H1 (cell line): ENCODE measurements at regions not wholly inside any gene's neighbourhood (a gene's known extent, or its start where the extent isn't known, plus 50 kb on each side); places are given as distances from the start of the nearest gene placed in this dataset.

Experiments
- CTCF ChIA-PET: fragments of 300-600 bp; sonication (Branson Sonifier 250); formaldehyde crosslinking; loops from one replicate; lab custom pipeline; 2021; ENCODE audit not compliant: partially characterized antibody; lab: Charles Lee
- POLR2A ChIA-PET: fragments of 300-600 bp; sonication (Branson Sonifier 250); formaldehyde crosslinking; loops from one replicate; lab custom pipeline; 2021; ENCODE audit warnings: inconsistent platforms; ENCODE audit not compliant: partially characterized antibody; lab: Charles Lee
- DNase-seq, 2 experiments: peaks; one replicate each; pipeline versions ENCODE4 v3.0.0 to v3.0.0-alpha.2; 2010 to 2022; ENCODE audit warnings: low spot score in 2 of 2, low read depth in 1 of 2, mixed read lengths in 1 of 2
- FAIRE-seq: peaks from 2 replicates; lab custom pipeline; 2011; peaks lifted over from hg19 to GRCh38; lab: Jason Lieb, UNC
- H2AFZ ChIP-seq: 2 replicates; pipeline ENCODE4 v1.8.1; 2012; ENCODE audit warnings: low read length, inconsistent platforms
- H2AK5ac ChIP-seq: 2 replicates; pipeline ENCODE4 v1.6.1; 2013; ENCODE audit warnings: low read depth, low read length
- H2BK120ac ChIP-seq: replicated peaks from 2 replicates; pipeline ENCODE3; 2013; ENCODE audit warnings: low read depth, low read length, inconsistent platforms
- H2BK12ac ChIP-seq: 2 replicates; pipeline ENCODE4 v1.6.1; 2013; ENCODE audit warnings: low read depth, low read length
- H2BK15ac ChIP-seq: 2 replicates; pipeline ENCODE4 v1.6.1; 2013; ENCODE audit warnings: low read length
- H2BK20ac ChIP-seq: 2 replicates; pipeline ENCODE4 v1.6.1; 2013; ENCODE audit warnings: low read length
- H2BK5ac ChIP-seq: 2 replicates; pipeline ENCODE4 v1.6.1; 2013; ENCODE audit warnings: low read depth, low read length
- H3K14ac ChIP-seq: 2 replicates; pipeline ENCODE4 v1.6.1; 2013; ENCODE audit warnings: inconsistent platforms; ENCODE audit not compliant: insufficient read length
- H3K18ac ChIP-seq: 2 replicates; pipeline ENCODE4 v1.6.1; 2013; ENCODE audit warnings: low read length; ENCODE audit errors: extremely low read depth
- H3K23ac ChIP-seq: 2 replicates; pipeline ENCODE4 v1.6.1; 2013; ENCODE audit warnings: inconsistent platforms; ENCODE audit not compliant: insufficient read length
- H3K23me2 ChIP-seq: 2 replicates; pipeline ENCODE4 v1.6.1; 2013; ENCODE audit warnings: low read depth, low read length
- H3K27ac ChIP-seq: 2 replicates; pipeline ENCODE4 v1.6.1; 2011; ENCODE audit warnings: low read depth, low read length, inconsistent platforms
- H3K27me3 ChIP-seq, 4 experiments: replicated peaks in 1 of 4; 1 replicate in 1 of 4; 2 replicates in 3 of 4; pipeline versions ENCODE4 v1.6.1 to v1.8.1; 2011 to 2013; ENCODE audit warnings: low read length in 3 of 4, mild to moderate bottlenecking in 3 of 4, inconsistent platforms in 2 of 4, mixed read lengths in 2 of 4, moderate library complexity in 1 of 4; ENCODE audit not compliant: control insufficient read depth in 3 of 4, insufficient read depth in 3 of 4; ENCODE audit errors: extremely low read depth in 1 of 4
- H3K36me3 ChIP-seq, 4 experiments: 2 replicates each; pipeline versions ENCODE4 v1.6.1 to v1.8.1; 2011 to 2013; ENCODE audit warnings: mild to moderate bottlenecking in 4 of 4, low read length in 3 of 4, moderate library complexity in 2 of 4, control low read depth in 1 of 4, inconsistent platforms in 1 of 4; ENCODE audit not compliant: insufficient read depth in 4 of 4, control insufficient read depth in 2 of 4
- H3K4ac ChIP-seq: replicated peaks from 2 replicates; pipeline ENCODE3; 2013; ENCODE audit warnings: low read length, low read depth, mixed read lengths, inconsistent platforms; ENCODE audit not compliant: insufficient read length
- H3K4me1 ChIP-seq, 4 experiments: replicated peaks in 1 of 4; 1 replicate in 1 of 4; 2 replicates in 3 of 4; pipeline versions ENCODE4 v1.6.1 to v1.8.1; 2011 to 2013; ENCODE audit warnings: low read length in 3 of 4, inconsistent platforms in 2 of 4, mixed read lengths in 1 of 4; ENCODE audit not compliant: insufficient read depth in 4 of 4, control insufficient read depth in 3 of 4
- H3K4me2 ChIP-seq, 2 experiments: 2 replicates each; pipeline versions ENCODE4 v1.6.1 to v1.8.1; 2011 to 2013; ENCODE audit warnings: low read depth in 2 of 2, low read length in 2 of 2, control low read depth in 1 of 2, inconsistent platforms in 1 of 2, mild to moderate bottlenecking in 1 of 2; ENCODE audit not compliant: insufficient read depth in 1 of 2
- H3K4me3 ChIP-seq, 4 experiments: fragments of 200-600, 300-600 bp in 1 of 4; sonication (generic), shearing (Covaris generic), sonication (Bioruptor Twin) in 1 of 4; 2 replicates each; pipeline versions ENCODE4 v1.5.1 to v1.8.1; 2011 to 2016; ENCODE audit warnings: low read length in 4 of 4, low read depth in 3 of 4, control low read depth in 2 of 4, inconsistent platforms in 2 of 4, mild to moderate bottlenecking in 2 of 4, mixed read lengths in 1 of 4, moderate library complexity in 1 of 4; ENCODE audit not compliant: insufficient read depth in 2 of 4; ENCODE audit errors: extremely low read depth in 1 of 4
- H3K56ac ChIP-seq: replicated peaks from 2 replicates; pipeline ENCODE3; 2013; ENCODE audit warnings: low read depth, mild to moderate bottlenecking, mixed read lengths, low read length, inconsistent platforms; ENCODE audit not compliant: insufficient read length
- H3K79me1 ChIP-seq: 2 replicates; pipeline ENCODE4 v1.6.1; 2013; ENCODE audit warnings: low read depth, low read length, control low read depth
- H3K79me2 ChIP-seq, 2 experiments: 2 replicates each; pipeline versions ENCODE4 v1.6.1 to v1.8.1; 2012 to 2013; ENCODE audit warnings: low read length in 2 of 2, mild to moderate bottlenecking in 2 of 2, inconsistent platforms in 1 of 2; ENCODE audit not compliant: insufficient read depth in 2 of 2, control insufficient read depth in 1 of 2
- H3K9ac ChIP-seq, 4 experiments: replicated peaks in 1 of 4; 1 replicate in 1 of 4; 2 replicates in 3 of 4; pipeline versions ENCODE4 v1.6.1 to v1.8.1; 2011 to 2013; ENCODE audit warnings: low read depth in 3 of 4, low read length in 3 of 4, control low read depth in 2 of 4, mild to moderate bottlenecking in 2 of 4, moderate library complexity in 2 of 4, inconsistent platforms in 1 of 4; ENCODE audit errors: extremely low read depth in 1 of 4
- H3K9me3 ChIP-seq, 2 experiments: 2 replicates each; pipeline versions ENCODE4 v1.6.1 to v1.8.1; 2012 to 2013; ENCODE audit warnings: mild to moderate bottlenecking in 2 of 2, moderate library complexity in 2 of 2, control low read depth in 1 of 2, inconsistent platforms in 1 of 2, low read depth in 1 of 2, low read length in 1 of 2, mixed read lengths in 1 of 2; ENCODE audit not compliant: insufficient read depth in 2 of 2
- H4K20me1 ChIP-seq, 2 experiments: replicated peaks in 1 of 2; 2 replicates each; pipeline versions ENCODE3 to v1.8.1; 2011 to 2013; ENCODE audit warnings: inconsistent platforms in 2 of 2, low read length in 2 of 2, mild to moderate bottlenecking in 1 of 2; ENCODE audit not compliant: insufficient read depth in 2 of 2, control insufficient read depth in 1 of 2
- H4K5ac ChIP-seq: 2 replicates; pipeline ENCODE4 v1.6.1; 2013; ENCODE audit warnings: low read length, low read depth, mixed read lengths, inconsistent platforms; ENCODE audit not compliant: insufficient read length
- H4K8ac ChIP-seq: 2 replicates; pipeline ENCODE4 v1.8.0; 2013; ENCODE audit warnings: mild to moderate bottlenecking, moderate library complexity, low read length, inconsistent platforms; ENCODE audit not compliant: insufficient read depth; ENCODE audit errors: extremely low read depth
- H4K91ac ChIP-seq: replicated peaks from 2 replicates; pipeline ENCODE3; 2013; ENCODE audit warnings: low read length, mixed read lengths, inconsistent platforms; ENCODE audit not compliant: insufficient read length
- KDM1A ChIP-seq: fragments of 200-600, 300-600 bp; sonication (generic); IDR thresholded peaks from 2 replicates; pipeline ENCODE4 v1.7.1; 2016; ENCODE audit warnings: mild to moderate bottlenecking, low read length, borderline replicate concordance
- POLR2AphosphoS5 ChIP-seq: IDR thresholded peaks from 2 replicates; pipeline ENCODE4 v1.6.1; 2011; ENCODE audit warnings: low read depth, low read length
- WGBS, 2 experiments: shearing (Covaris generic) in 1 of 2; methylation state at CpG; one replicate each; pipeline versions ENCODE4 v1.1.6 to v1.1.7; 2013 to 2015; ENCODE audit warnings: low lambda C conversion rate in 2 of 2, mixed read lengths in 2 of 2, inconsistent platforms in 1 of 2, low coverage in 1 of 2, missing lambda C conversion rate in 1 of 2; ENCODE audit not compliant: insufficient replicate concordance in 2 of 2, insufficient coverage in 1 of 2, insufficient read length in 1 of 2; ENCODE audit errors: extremely low coverage in 1 of 2, missing lambda C conversion rate in 1 of 2; 5-methylcytosine and 5-hydroxymethylcytosine counted together

DNA sequence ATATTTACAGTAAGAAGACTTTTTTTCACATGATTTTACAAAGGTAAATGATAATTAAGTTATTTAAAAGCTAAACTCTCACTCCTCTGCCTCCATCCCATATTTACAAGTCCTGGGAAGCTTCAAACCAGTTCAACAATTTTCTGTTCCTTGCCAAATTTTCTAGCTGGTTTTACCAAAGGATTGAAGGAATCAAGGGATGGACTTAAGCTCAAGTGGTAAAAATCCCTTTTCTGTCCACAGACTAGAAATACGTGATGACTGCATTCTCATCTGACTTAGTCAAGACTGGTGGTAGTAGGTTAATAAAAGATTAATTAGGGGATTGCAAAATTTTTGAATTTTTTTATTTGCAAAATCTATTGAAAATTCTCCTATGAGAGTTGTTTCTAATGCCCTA is 297.3 kb downstream of the MTX2 start:
- no peaks in the 10 kb centered on the region for H3K9me3 ChIP-seq
- H4K5ac ChIP-seq = no peak overlapping the region
- no peak overlapping the region for H3K56ac ChIP-seq
- no peaks in the 10 kb centered on the region; the same call in 1 of the 2 replicates for H3K23me2 ChIP-seq
- no peak overlapping the region for H3K27ac ChIP-seq
- no peak overlapping the region for H3K4me3 ChIP-seq
- ChIA-PET POLR2A (interaction anchor here (0.6 kb wide), 1 partner anchor 120 kb away, joined by 4 read pairs; no protein-coding TSS in a partner anchor), CTCF (interaction anchor here (0.7 to 1.5 kb wide), 4 partner anchors 12 to 427 kb away, joined by 4 to 5 read pairs (median 4); no protein-coding TSS in a partner anchor)
- no peak overlapping the region for H2BK5ac ChIP-seq
- no peaks in the 10 kb centered on the region for H3K79me2 ChIP-seq
- no peak overlapping the region for H3K9ac ChIP-seq
- H2BK20ac ChIP-seq = no peak overlapping the region
- no peak overlapping the region for H3K23ac ChIP-seq
- no peak overlapping the region for H3K14ac ChIP-seq
- H3K27me3 ChIP-seq = no peaks in the 10 kb centered on the region
- H3K4me1 ChIP-seq = no peaks in the 10 kb centered on the region; a peak in 1 of 7 replicates
- H2AK5ac ChIP-seq = no peak overlapping the region
- no peak for TF ChIP-seq POLR2AphosphoS5
- no peak for TF ChIP-seq KDM1A
- no peak overlapping the region for H4K91ac ChIP-seq
- no peak overlapping the region for H2BK15ac ChIP-seq
- H3K36me3 ChIP-seq = no peaks in the 10 kb centered on the region
- H2AFZ ChIP-seq = no peak overlapping the region
- no peak overlapping the region for H3K18ac ChIP-seq
- no peak overlapping the region for H2BK12ac ChIP-seq
- H3K4ac ChIP-seq = no peak overlapping the region
- no peak for FAIRE-seq
- no peak overlapping the region for H4K8ac ChIP-seq
- H2BK120ac ChIP-seq = no peak overlapping the region
- 91% methylated on average over 1 of the region's 1 CpG; no CpG with 5 or more reads in 1 of the 2 experiments for WGBS, 2 experiments
- no peaks in the 10 kb centered on the region for H4K20me1 ChIP-seq
- no peak overlapping the region for H3K4me2 ChIP-seq
- DNase-seq = no peak
- H3K79me1 ChIP-seq = no peaks in the 10 kb centered on the region
